Kidney epithelial cell (primary cell): ENCODE measurements at regions not wholly inside any gene's neighbourhood (a gene's known extent, or its start where the extent isn't known, plus 50 kb on each side); places are given as distances from the start of the nearest gene placed in this dataset.

ENCODE experiments used
- DNase-seq: peaks from one replicate; pipeline ENCODE4 v3.0.0-alpha.2; 2010; ENCODE audit warnings: low read depth
- H3K27me3 ChIP-seq: 2 replicates; pipeline ENCODE4 v1.6.0; 2011; ENCODE audit warnings: low read length; ENCODE audit not compliant: control insufficient read depth, insufficient read depth
- H3K36me3 ChIP-seq: 2 replicates; pipeline ENCODE4 v1.5.1; 2011; ENCODE audit warnings: low read length; ENCODE audit not compliant: control insufficient read depth, insufficient read depth
- H3K4me3 ChIP-seq: 2 replicates; pipeline ENCODE4 v1.5.1; 2011; ENCODE audit warnings: low read depth, mild to moderate bottlenecking, control low read depth, low read length
- TF ChIP-seq, protein P1 (sequence below): IDR thresholded peaks from 2 replicates; pipeline ENCODE4 v1.5.1; 2011; ENCODE audit warnings: mild to moderate bottlenecking, moderate library complexity, low read length, control low read depth, inconsistent platforms; ENCODE audit not compliant: insufficient read depth, poor library complexity, severe bottlenecking

DNA sequence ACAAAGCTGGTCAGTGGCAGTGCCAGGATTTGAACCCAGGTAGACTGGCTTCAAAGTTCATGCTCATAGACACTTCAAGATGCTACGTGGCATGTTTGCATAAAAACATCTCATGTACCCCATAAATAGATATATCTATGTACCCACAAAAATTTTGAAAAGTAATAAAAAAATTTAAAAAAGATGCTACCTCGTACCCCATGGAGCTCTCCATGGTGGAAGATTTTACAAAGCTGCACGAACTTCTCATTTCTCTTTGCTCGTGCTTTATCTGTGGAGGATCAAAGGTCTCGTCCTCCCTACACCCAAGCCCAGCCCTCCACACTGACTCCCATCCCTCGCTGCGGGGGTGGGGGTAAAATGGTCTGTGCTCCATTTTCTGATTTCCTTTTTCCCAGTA, 135.5 kb downstream of the HAPSTR1 start:
- no peaks in the 10 kb centered on the region for H3K27me3 ChIP-seq
- H3K36me3 ChIP-seq = no peaks in the 10 kb centered on the region
- H3K4me3 ChIP-seq = no peak overlapping the region
- TF ChIP-seq, protein P1, sequence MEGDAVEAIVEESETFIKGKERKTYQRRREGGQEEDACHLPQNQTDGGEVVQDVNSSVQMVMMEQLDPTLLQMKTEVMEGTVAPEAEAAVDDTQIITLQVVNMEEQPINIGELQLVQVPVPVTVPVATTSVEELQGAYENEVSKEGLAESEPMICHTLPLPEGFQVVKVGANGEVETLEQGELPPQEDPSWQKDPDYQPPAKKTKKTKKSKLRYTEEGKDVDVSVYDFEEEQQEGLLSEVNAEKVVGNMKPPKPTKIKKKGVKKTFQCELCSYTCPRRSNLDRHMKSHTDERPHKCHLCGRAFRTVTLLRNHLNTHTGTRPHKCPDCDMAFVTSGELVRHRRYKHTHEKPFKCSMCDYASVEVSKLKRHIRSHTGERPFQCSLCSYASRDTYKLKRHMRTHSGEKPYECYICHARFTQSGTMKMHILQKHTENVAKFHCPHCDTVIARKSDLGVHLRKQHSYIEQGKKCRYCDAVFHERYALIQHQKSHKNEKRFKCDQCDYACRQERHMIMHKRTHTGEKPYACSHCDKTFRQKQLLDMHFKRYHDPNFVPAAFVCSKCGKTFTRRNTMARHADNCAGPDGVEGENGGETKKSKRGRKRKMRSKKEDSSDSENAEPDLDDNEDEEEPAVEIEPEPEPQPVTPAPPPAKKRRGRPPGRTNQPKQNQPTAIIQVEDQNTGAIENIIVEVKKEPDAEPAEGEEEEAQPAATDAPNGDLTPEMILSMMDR = no peak
- DNase-seq = no peak

DNA sequence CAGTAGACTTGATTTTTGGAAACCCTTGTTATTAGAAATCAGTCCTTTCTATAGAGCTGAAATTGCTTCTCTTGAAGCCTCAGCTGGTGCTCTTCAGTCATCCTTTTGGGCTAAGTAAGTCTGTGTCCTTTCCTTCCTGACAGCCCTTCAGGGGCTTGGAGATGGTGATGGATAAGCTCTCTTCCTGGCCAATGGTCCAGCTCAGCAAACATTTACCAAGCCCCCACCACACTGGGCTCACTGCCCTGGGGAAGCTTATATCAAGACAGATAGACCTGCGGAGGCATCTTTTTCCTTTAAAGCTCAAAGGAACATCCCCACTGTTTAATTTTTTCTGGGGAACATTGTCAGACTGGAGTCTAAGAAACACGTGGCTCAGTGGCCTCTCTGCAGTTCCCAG, 139.6 kb downstream of the HAPSTR1 start:
- no peak overlapping the region for H3K4me3 ChIP-seq
- H3K27me3 ChIP-seq = no peaks in the 10 kb centered on the region
- no peak for DNase-seq
- H3K36me3 ChIP-seq = no peaks in the 10 kb centered on the region
- TF ChIP-seq, protein P1 = no peak

DNA sequence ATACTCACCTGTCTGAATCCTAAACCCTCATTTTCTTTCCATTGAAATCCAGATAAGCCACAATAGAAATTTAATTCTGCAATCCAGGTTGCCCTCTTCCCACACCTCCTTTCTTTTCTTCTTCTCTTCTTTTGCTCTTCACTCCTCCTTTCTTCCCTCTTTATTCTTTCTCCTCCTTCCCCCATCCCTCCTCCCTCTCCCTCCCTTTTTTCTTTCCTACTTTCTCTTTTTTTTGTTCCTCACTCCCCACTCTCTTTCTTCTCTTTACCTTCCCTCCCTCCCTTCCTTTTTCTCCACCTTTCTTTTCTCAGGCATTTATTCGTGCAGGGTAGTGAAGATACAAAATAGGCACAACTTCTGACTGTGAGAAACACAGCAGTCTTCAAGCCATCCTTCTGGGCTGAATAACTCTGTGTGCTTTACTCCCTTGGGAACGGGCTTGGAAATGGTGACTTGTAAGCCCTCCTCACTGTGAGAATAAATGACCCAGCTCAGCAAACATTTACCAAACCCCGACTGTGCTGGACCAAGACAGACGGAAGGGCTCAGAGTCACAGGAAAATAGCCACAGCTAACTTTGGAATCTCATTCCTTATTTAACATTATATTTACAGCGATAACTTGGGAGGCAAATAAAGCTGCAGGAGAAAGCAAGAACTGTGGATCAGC, 140.8 kb downstream of the HAPSTR1 start:
- Histone ChIP-seq H3K27me3 (no peaks in the 10 kb centered on the region), H3K36me3 (no peaks in the 10 kb centered on the region), H3K4me3 (no peak overlapping the region)
- no peak for DNase-seq
- TF ChIP-seq, protein P1 = no peak

DNA sequence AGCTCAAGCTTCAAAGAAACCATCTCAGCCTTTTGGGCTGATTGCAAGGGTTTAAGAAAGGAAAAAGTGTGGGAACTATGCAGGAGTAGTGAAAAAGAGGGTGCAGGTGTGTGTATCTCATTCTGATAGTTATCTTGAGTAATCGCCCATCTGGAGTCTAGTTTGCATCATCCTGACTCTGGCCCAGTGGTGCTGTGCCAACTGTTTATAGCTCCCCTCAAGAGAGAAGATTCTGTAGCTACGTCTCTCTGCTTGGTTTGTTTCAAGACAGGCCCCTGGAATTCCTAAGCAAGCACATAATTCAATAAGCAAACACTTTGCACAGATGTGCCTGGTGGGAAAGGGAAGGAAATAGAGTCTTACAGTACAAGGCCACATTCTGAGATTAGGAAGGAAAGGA, 144.4 kb downstream of the HAPSTR1 start:
- Histone ChIP-seq H3K36me3 (no peaks in the 10 kb centered on the region), H3K27me3 (no peaks in the 10 kb centered on the region), H3K4me3 (no peak overlapping the region)
- TF ChIP-seq, protein P1 = no peak
- no peak for DNase-seq

DNA sequence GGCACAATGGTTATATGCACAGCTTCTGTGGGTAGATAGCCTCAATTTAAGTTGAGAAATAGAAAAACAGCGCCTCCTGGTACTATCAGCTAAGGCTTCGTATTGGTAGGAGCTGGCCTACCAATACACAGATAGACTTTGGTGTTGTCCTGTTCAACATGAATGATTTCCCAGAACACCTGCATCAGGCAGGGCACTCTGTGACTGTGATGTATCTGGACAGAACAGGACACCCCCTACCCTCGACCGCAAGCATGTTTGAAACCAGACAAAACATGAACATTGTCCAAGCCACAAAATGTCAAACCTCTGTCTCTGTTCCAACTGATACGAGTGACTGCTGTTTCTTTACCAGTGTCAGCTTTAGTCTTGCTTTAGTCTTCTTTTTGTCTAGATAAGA, 144.9 kb downstream of the HAPSTR1 start:
- H3K27me3 ChIP-seq = no peaks in the 10 kb centered on the region
- DNase-seq = no peak
- H3K4me3 ChIP-seq = no peak overlapping the region
- TF ChIP-seq, protein P1 = no peak
- no peaks in the 10 kb centered on the region for H3K36me3 ChIP-seq

DNA sequence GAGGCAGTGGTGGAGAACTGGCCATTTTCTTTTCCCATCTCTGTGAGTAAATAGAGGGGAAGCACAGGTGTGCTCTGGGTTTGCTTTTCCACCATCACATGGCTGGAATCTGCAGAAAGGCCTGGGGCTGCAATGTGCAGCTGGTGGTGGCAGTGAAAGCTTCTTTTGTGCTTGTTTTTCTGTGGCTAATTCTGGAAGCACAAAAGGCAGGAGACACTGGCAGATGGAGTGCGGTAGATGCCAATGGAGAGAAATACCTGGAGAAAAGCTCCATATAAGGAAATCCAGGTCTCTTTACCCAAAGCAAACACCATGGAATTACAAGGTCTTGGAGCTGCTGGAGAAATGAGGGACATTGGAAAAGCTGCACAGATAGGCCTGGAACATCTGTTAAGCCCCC, 146.9 kb downstream of the HAPSTR1 start:
- DNase-seq = no peak
- H3K4me3 ChIP-seq = no peak overlapping the region
- no peaks in the 10 kb centered on the region for H3K36me3 ChIP-seq
- H3K27me3 ChIP-seq = no peaks in the 10 kb centered on the region
- TF ChIP-seq, protein P1 = no peak
